OCI-LY3 (cell line): ENCODE measurements at regions not wholly inside any gene's neighbourhood (a gene's known extent, or its start where the extent isn't known, plus 50 kb on each side); places are given as distances from the start of the nearest gene placed in this dataset.

Source experiments
- H2AFZ ChIP-seq: fragments of 200-600, 300-600 bp; shearing (Covaris generic); 2 replicates; pipeline ENCODE4 v1.6.0; 2014; ENCODE audit warnings: antibody characterized with exemption, low read depth, low read length
- H3K27ac ChIP-seq: fragments of 200-600, 300-600 bp; sonication (generic); 2 replicates; pipeline ENCODE4 v1.5.1; 2014; ENCODE audit warnings: mild to moderate bottlenecking, low read length, moderate library complexity, mixed read lengths
- H3K27me3 ChIP-seq: fragments of 200-600, 300-600 bp; sonication (generic); 2 replicates; pipeline ENCODE4 v1.6.1; 2014; ENCODE audit warnings: low read depth, low read length, mixed read lengths
- H3K36me3 ChIP-seq: fragments of 200-600, 300-600 bp; sonication (generic); replicated peaks from 2 replicates; pipeline ENCODE3; 2014; ENCODE audit warnings: low read depth, low read length, mixed read lengths
- H3K4me1 ChIP-seq: fragments of 300-600, 200-600 bp; sonication (generic); 2 replicates; pipeline ENCODE4 v1.6.1; 2014; ENCODE audit warnings: low read length, mixed read lengths
- H3K4me2 ChIP-seq: fragments of 200-600, 300-600 bp; sonication (generic); 2 replicates; pipeline ENCODE4 v1.6.1; 2014; ENCODE audit warnings: low read length, mixed read lengths
- H3K4me3 ChIP-seq: fragments of 300-600, 200-600 bp; sonication (generic); 2 replicates; pipeline ENCODE4 v1.5.1; 2014; ENCODE audit warnings: antibody characterized with exemption, mild to moderate bottlenecking, low read length, moderate library complexity
- H3K79me2 ChIP-seq: fragments of 300-600, 200-600 bp; shearing (Covaris generic); 2 replicates; pipeline ENCODE4 v1.6.1; 2014; ENCODE audit warnings: mild to moderate bottlenecking, low read length, mixed read lengths
- H3K9ac ChIP-seq: fragments of 300-600, 200-600 bp; shearing (Covaris generic); 2 replicates; pipeline ENCODE4 v1.6.0; 2014; ENCODE audit warnings: mild to moderate bottlenecking, low read length, moderate library complexity
- H3K9me3 ChIP-seq: fragments of 200-600, 300-600 bp; shearing (Covaris generic); 2 replicates; pipeline ENCODE4 v1.6.1; 2014; ENCODE audit warnings: low read length, mixed read lengths; ENCODE audit not compliant: insufficient read depth
- H4K20me1 ChIP-seq: fragments of 200-600, 300-600 bp; sonication (generic); 2 replicates; pipeline ENCODE4 v1.6.1; 2016; ENCODE audit warnings: low read length, mixed read lengths; ENCODE audit not compliant: insufficient read depth
- CTCF ChIP-seq: fragments of 200-600, 300-600 bp; sonication (generic); IDR thresholded peaks from 2 replicates; pipeline ENCODE4 v1.5.1; 2014; ENCODE audit warnings: antibody characterized with exemption, low read length, low read depth
- EZH2phosphoT487 ChIP-seq: fragments of 200-600 bp; shearing (Covaris generic); IDR thresholded peaks from 2 replicates; pipeline ENCODE4 v1.6.1; 2018; ENCODE audit warnings: antibody characterized with exemption, mixed run types, low read depth

- Histone ChIP-seq H3K27ac (no peak overlapping the region), H3K9ac (no peak overlapping the region), H3K4me2 (peak overlapping the region; percentile 45), H3K9me3 (no peaks in the 10 kb centered on the region), H3K4me1 (peaks cover 14% of the 10 kb centered on the region), H3K36me3 (no peaks in the 10 kb centered on the region), H3K79me2 (no peaks in the 10 kb centered on the region), H3K4me3 (peak overlapping the region; percentile 4; the same call in 1 of the 2 replicates), H3K27me3 (no peaks in the 10 kb centered on the region), H2AFZ (no peak overlapping the region), H4K20me1 (no peaks in the 10 kb centered on the region)
- TF ChIP-seq CTCF (no peak), EZH2phosphoT487 (no peak)
Measured at GRCh38 chr13:83733293-83733692, 149.0 kb downstream of the SLITRK1 start.

GRCh38 chr13:83732755-83733154 is 149.5 kb downstream of the SLITRK1 start:
- H3K4me1 ChIP-seq, result peaks cover 14% of the 10 kb centered on the region
- TF ChIP-seq EZH2phosphoT487 (no peak), CTCF (no peak)
- no peak overlapping the region for H3K9ac ChIP-seq
- peak overlapping the region; percentile 45 for H3K4me2 ChIP-seq
- no peaks in the 10 kb centered on the region for H4K20me1 ChIP-seq
- no peaks in the 10 kb centered on the region for H3K27me3 ChIP-seq
- H3K9me3 ChIP-seq, result no peaks in the 10 kb centered on the region
- no peaks in the 10 kb centered on the region for H3K36me3 ChIP-seq
- no peak overlapping the region for H3K27ac ChIP-seq
- H3K4me3 ChIP-seq, result peak overlapping the region; percentile 4; the same call in 1 of the 2 replicates
- no peaks in the 10 kb centered on the region for H3K79me2 ChIP-seq
- peak overlapping the region; percentile 22; the same call in 1 of the 2 replicates for H2AFZ ChIP-seq

- H4K20me1 ChIP-seq, result no peaks in the 10 kb centered on the region
- H3K4me3 ChIP-seq, result no peak overlapping the region
- H3K9ac ChIP-seq, result no peak overlapping the region
- TF ChIP-seq CTCF (no peak), EZH2phosphoT487 (no peak)
- H3K36me3 ChIP-seq, result no peaks in the 10 kb centered on the region
- no peak overlapping the region for H3K27ac ChIP-seq
- no peaks in the 10 kb centered on the region for H3K9me3 ChIP-seq
- H3K79me2 ChIP-seq, result no peaks in the 10 kb centered on the region
- H3K4me1 ChIP-seq, result peaks cover 14% of the 10 kb centered on the region
- no peak overlapping the region for H3K4me2 ChIP-seq
- H3K27me3 ChIP-seq, result no peaks in the 10 kb centered on the region
- H2AFZ ChIP-seq, result no peak overlapping the region
Measured at GRCh38 chr13:83731113-83731512, 151.2 kb downstream of the SLITRK1 start.

GRCh38 chr13:83730674-83731073 is 151.6 kb downstream of the SLITRK1 start:
- TF ChIP-seq EZH2phosphoT487, result no peak
- no peak for TF ChIP-seq CTCF
- Histone ChIP-seq H4K20me1 (no peaks in the 10 kb centered on the region), H3K27ac (no peak overlapping the region), H3K79me2 (no peaks in the 10 kb centered on the region), H3K9me3 (no peaks in the 10 kb centered on the region), H3K4me1 (peaks cover 14% of the 10 kb centered on the region), H3K36me3 (no peaks in the 10 kb centered on the region), H3K4me3 (no peak overlapping the region), H3K4me2 (no peak overlapping the region), H2AFZ (no peak overlapping the region), H3K27me3 (no peaks in the 10 kb centered on the region), H3K9ac (no peak overlapping the region)
